HepG2 (cell line): ENCODE measurements at regions not wholly inside any gene's neighbourhood (a gene's known extent, or its start where the extent isn't known, plus 50 kb on each side); places are given as distances from the start of the nearest gene placed in this dataset.

Experiments used
- ARID4A ChIP-seq: sonication (generic); formaldehyde crosslinking; IDR thresholded peaks from 2 replicates; pipeline ENCODE4 v1.5.0; 2020; ENCODE audit warnings: mild to moderate bottlenecking, missing genetic modification reagents, borderline replicate concordance
- E2F2 ChIP-seq: sonication (generic); formaldehyde crosslinking; IDR thresholded peaks from 2 replicates; pipeline ENCODE4 v1.4.0; 2020; ENCODE audit warnings: missing genetic modification reagents, borderline replicate concordance
- HMG20B ChIP-seq: conservative IDR thresholded peaks from 2 replicates; pipeline ENCODE4 v1.6.1; 2016; ENCODE audit warnings: missing genetic modification reagents, missing compliant biosample characterization
- ISL2 ChIP-seq: sonication (generic); formaldehyde crosslinking; IDR thresholded peaks from 2 replicates; pipeline ENCODE4 v1.5.0; 2020; ENCODE audit warnings: missing genetic modification reagents
- KLF6 ChIP-seq: IDR thresholded peaks from 2 replicates; pipeline ENCODE4 v1.8.0; 2016; ENCODE audit warnings: missing biosample characterization, missing genetic modification reagents
- MED8 ChIP-seq: sonication (generic); formaldehyde crosslinking; IDR thresholded peaks from 2 replicates; pipeline ENCODE4 v1.8.1; 2023; ENCODE audit warnings: mild to moderate bottlenecking, missing genetic modification reagents; ENCODE audit not compliant: insufficient replicate concordance
- MTF2 ChIP-seq: sonication (generic); formaldehyde crosslinking; IDR thresholded peaks from 2 replicates; pipeline ENCODE4 v1.5.0; 2020; ENCODE audit warnings: missing genetic modification reagents, borderline replicate concordance
- MZF1 ChIP-seq: sonication (generic); formaldehyde crosslinking; IDR thresholded peaks from 2 replicates; pipeline ENCODE4 v1.8.1; 2023; ENCODE audit warnings: mild to moderate bottlenecking, missing genetic modification reagents, borderline replicate concordance
- PHF20 ChIP-seq: sonication (generic); formaldehyde crosslinking; IDR thresholded peaks from 2 replicates; pipeline ENCODE4 v1.5.0; 2020; ENCODE audit warnings: mild to moderate bottlenecking, missing genetic modification reagents
- RFX3 ChIP-seq: IDR thresholded peaks from 2 replicates; pipeline ENCODE4 v1.6.1; 2016; ENCODE audit warnings: missing biosample characterization, missing genetic modification reagents
- SNAPC4 ChIP-seq: sonication (generic); formaldehyde crosslinking; IDR thresholded peaks from 2 replicates; pipeline ENCODE4 v1.4.0; 2020; ENCODE audit warnings: mild to moderate bottlenecking, missing genetic modification reagents
- THYN1 ChIP-seq: sonication (generic); formaldehyde crosslinking; IDR thresholded peaks from 2 replicates; pipeline ENCODE4 v1.8.1; 2023; ENCODE audit warnings: low read depth, mild to moderate bottlenecking, moderate library complexity, missing genetic modification reagents, borderline replicate concordance
- ZBTB3 ChIP-seq: sonication (generic); formaldehyde crosslinking; IDR thresholded peaks from 2 replicates; pipeline ENCODE4 v1.4.0; 2020; ENCODE audit warnings: low read depth, mild to moderate bottlenecking, moderate library complexity, missing genetic modification reagents, borderline replicate concordance
- ZMAT5 ChIP-seq: sonication (generic); formaldehyde crosslinking; IDR thresholded peaks from 2 replicates; pipeline ENCODE4 v1.5.0; 2020; ENCODE audit warnings: mild to moderate bottlenecking, low read depth, missing genetic modification reagents, borderline replicate concordance
- ZNF24 ChIP-seq: fragments of 450-650 bp; IDR thresholded peaks from 2 replicates; pipeline ENCODE4 v1.6.1; 2017; ENCODE audit warnings: antibody characterized with exemption, mild to moderate bottlenecking
- ZNF264 ChIP-seq: sonication (generic); formaldehyde crosslinking; IDR thresholded peaks from 2 replicates; pipeline ENCODE4 v1.4.0; 2020; ENCODE audit warnings: missing genetic modification reagents
- ZNF569 ChIP-seq: sonication (generic); formaldehyde crosslinking; IDR thresholded peaks from 2 replicates; pipeline ENCODE4 v1.5.0; 2020; ENCODE audit warnings: mild to moderate bottlenecking, missing genetic modification reagents, moderate library complexity, borderline replicate concordance
- ZNF75D ChIP-seq: sonication (generic); formaldehyde crosslinking; IDR thresholded peaks from 2 replicates; pipeline ENCODE4 v1.8.1; 2023; ENCODE audit warnings: missing genetic modification reagents, mild to moderate bottlenecking, borderline replicate concordance
- ZNF775 ChIP-seq: sonication (generic); formaldehyde crosslinking; IDR thresholded peaks from 2 replicates; pipeline ENCODE4 v1.4.0; 2020; ENCODE audit warnings: missing genetic modification reagents, mild to moderate bottlenecking, moderate library complexity, borderline replicate concordance

GRCh38 chr2:84293791-84294380 is 165.2 kb downstream of the SUCLG1 start (continued):
- no peak for TF ChIP-seq THYN1 (CRISPR knock-in tag)
- 0 out of 2 replicates have a peak, but pooled peaks have one; percentile 72 for TF ChIP-seq MZF1 (CRISPR knock-in tag)
- peak; percentile 47; the same call in 1 of the 2 replicates for TF ChIP-seq ZBTB3 (CRISPR knock-in tag)
- TF ChIP-seq ZMAT5 (CRISPR knock-in tag): no peak
- no peak for TF ChIP-seq RFX3 (CRISPR knock-in tag)
- peak; percentile 97 for TF ChIP-seq ZNF264 (CRISPR knock-in tag)
- TF ChIP-seq MED8 (CRISPR knock-in tag): peak; percentile 98
- no peak for TF ChIP-seq ZNF775 (CRISPR knock-in tag)
- no peak; the same call in 1 of the 2 replicates for TF ChIP-seq ZNF24
- no peak for TF ChIP-seq MTF2 (CRISPR knock-in tag)
- TF ChIP-seq HMG20B: peak; percentile 97
- TF ChIP-seq SNAPC4: no peak
- no peak for TF ChIP-seq ZNF75D
- TF ChIP-seq KLF6: peak; percentile 98
- no peak for TF ChIP-seq PHF20
- peak; percentile 98 for TF ChIP-seq ISL2 (CRISPR knock-in tag)
- peak; percentile 35; the same call in 1 of the 2 replicates for TF ChIP-seq ARID4A
- no peak for TF ChIP-seq ZNF569 (CRISPR knock-in tag)
- TF ChIP-seq E2F2 (CRISPR knock-in tag): no peak
